ENCODE measurements at regions not wholly inside any gene's neighbourhood (a gene's known extent, or its start where the extent isn't known, plus 50 kb on each side); places are given as distances from the start of the nearest gene placed in this dataset.

DNA sequence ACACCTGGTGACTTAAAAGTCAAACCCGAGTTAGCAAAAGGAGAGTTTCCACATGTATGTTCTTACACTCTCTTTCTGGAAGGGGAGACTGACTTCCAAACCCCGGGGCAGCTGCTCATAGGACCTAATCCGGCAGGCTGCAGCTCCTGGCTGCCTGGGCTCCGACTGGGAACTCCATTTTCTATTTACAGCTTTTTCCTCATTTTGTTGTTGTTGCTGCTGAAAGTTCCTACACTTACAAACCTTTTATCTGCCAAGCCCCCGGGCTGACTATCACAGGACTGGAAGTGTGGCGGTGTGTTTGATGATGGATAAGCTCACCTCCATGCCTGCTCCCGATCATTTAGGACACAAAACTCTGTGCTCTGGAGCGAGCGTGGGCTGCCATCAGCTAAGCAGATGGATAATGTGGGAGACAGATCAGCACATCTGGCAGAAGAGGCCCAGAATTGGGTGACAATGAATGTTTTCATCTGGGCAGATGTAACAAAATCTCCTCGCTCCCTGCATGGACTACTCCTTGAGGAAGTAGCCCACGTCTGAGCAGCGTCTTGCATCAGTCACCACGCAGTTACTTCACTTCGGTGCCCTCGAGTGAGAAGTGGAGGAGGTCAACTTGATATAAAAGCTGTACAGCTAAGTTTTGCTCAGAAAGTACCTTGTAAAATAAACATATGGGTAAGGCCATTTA is 114.4 kb upstream of the COPS8 start:
- Histone ChIP-seq H4K20me1 (replicated peaks in 1 of 2; ENCODE audit: control insufficient read depth in 1 of 2, insufficient read depth in 2 of 2, low read length in 2 of 2) (no peaks in the 10 kb centered on the region), H3K4me1 (replicated peaks in 1 of 4; ENCODE audit: control insufficient read depth in 3 of 4, insufficient read depth in 4 of 4, low read length in 3 of 4) (peaks cover 0 to 15% (median 5%) of the 10 kb centered on the region in 4 experiments; a peak in 4 of 7 replicates), H4K5ac (ENCODE audit: insufficient read length, low read depth, low read length) (no peak overlapping the region), H2BK20ac (ENCODE audit: low read length) (no peak overlapping the region), H3K27ac (ENCODE audit: low read depth, low read length) (no peak overlapping the region), H2AK5ac (ENCODE audit: low read depth, low read length) (no peak overlapping the region), H3K56ac (replicated peaks; ENCODE audit: insufficient read length, low read depth, low read length) (no peak overlapping the region), H3K9ac (replicated peaks in 1 of 4; ENCODE audit: extremely low read depth in 1 of 4, low read depth in 3 of 4, low read length in 3 of 4) (no peak overlapping the region), H3K36me3 (ENCODE audit: control insufficient read depth in 2 of 4, insufficient read depth in 4 of 4, low read length in 3 of 4) (no peaks in the 10 kb centered on the region), H3K23ac (ENCODE audit: insufficient read length) (no peak overlapping the region), H2AFZ (ENCODE audit: low read length) (no peak overlapping the region), H3K79me1 (ENCODE audit: low read depth, low read length) (no peaks in the 10 kb centered on the region), H2BK15ac (ENCODE audit: low read length) (0 out of 2 replicates have a peak overlapping the region, but pooled peaks have one; percentile 88), H2BK5ac (ENCODE audit: low read depth, low read length) (no peak overlapping the region; the same call in 1 of the 2 replicates), H4K8ac (ENCODE audit: extremely low read depth, insufficient read depth, low read length) (no peak overlapping the region), H3K14ac (ENCODE audit: insufficient read length) (no peak overlapping the region), H3K4me2 (ENCODE audit: insufficient read depth in 1 of 2, low read depth in 2 of 2, low read length in 2 of 2) (no peak overlapping the region), H3K79me2 (ENCODE audit: control insufficient read depth in 1 of 2, insufficient read depth in 2 of 2, low read length in 2 of 2) (no peaks in the 10 kb centered on the region), H3K9me3 (ENCODE audit: insufficient read depth in 2 of 2, low read depth in 1 of 2, low read length in 1 of 2) (no peaks in the 10 kb centered on the region), H2BK12ac (ENCODE audit: low read depth, low read length) (no peak overlapping the region), H4K91ac (replicated peaks; ENCODE audit: insufficient read length, low read length) (no peak overlapping the region), H3K23me2 (ENCODE audit: low read depth, low read length) (no peaks in the 10 kb centered on the region), H3K4me3 (ENCODE audit: extremely low read depth in 1 of 4, insufficient read depth in 2 of 4, low read depth in 3 of 4, low read length in 4 of 4) (no peak overlapping the region), H3K27me3 (replicated peaks in 1 of 4; ENCODE audit: control insufficient read depth in 3 of 4, extremely low read depth in 1 of 4, insufficient read depth in 3 of 4, low read length in 3 of 4) (no peaks in the 10 kb centered on the region), H3K4ac (replicated peaks; ENCODE audit: insufficient read length, low read depth, low read length) (no peak overlapping the region), H2BK120ac (replicated peaks; ENCODE audit: low read depth, low read length) (no peak overlapping the region), H3K18ac (ENCODE audit: extremely low read depth, low read length) (no peak overlapping the region)
- DNase-seq (ENCODE audit: low read depth in 1 of 2, low spot score in 2 of 2) (no peak), FAIRE-seq (no peak)
- ChIA-PET CTCF (ENCODE audit: partially characterized antibody) (interaction anchor here (0.8 to 1.4 kb wide), 2 partner anchors 11 to 662 kb away, joined by 3 to 4 read pairs; no protein-coding TSS in a partner anchor), POLR2A (ENCODE audit: partially characterized antibody) (no interaction called here)
- WGBS, 2 experiments (ENCODE audit: extremely low coverage in 1 of 2, insufficient coverage in 1 of 2, insufficient read length in 1 of 2, insufficient replicate concordance in 2 of 2, low coverage in 1 of 2, low lambda C conversion rate in 2 of 2, missing lambda C conversion rate in 1 of 2), result 87% methylated on average over 15 of the region's 15 CpGs; no CpG with 5 or more reads in 1 of the 2 experiments
- TF ChIP-seq POU5F1 (IDR thresholded peaks at IDR 0.05; ENCODE audit: low read depth, low read length) (no peak), RXRA (IDR thresholded peaks at IDR 0.05; ENCODE audit: insufficient read depth, low read depth, low read length) (no peak), CBX5 (IDR thresholded peaks at IDR 0.05; ENCODE audit: low read depth, low read length) (no peak), EGR1 (IDR thresholded peaks at IDR 0.05; ENCODE audit: borderline replicate concordance, low read depth, low read length) (no peak), CBX8 (IDR thresholded peaks at IDR 0.05; ENCODE audit: borderline replicate concordance, low read depth, low read length) (no peak), CREB1 (IDR thresholded peaks at IDR 0.05) (no peak), EZH2 (IDR thresholded peaks at IDR 0.05; ENCODE audit: low read depth, low read length, severe bottlenecking) (no peak), JUND (IDR thresholded peaks at IDR 0.05; ENCODE audit: low read length) (no peak), YY1 (IDR thresholded peaks at IDR 0.05; ENCODE audit: low read depth, low read length) (no peak), POLR2A (IDR thresholded peaks at IDR 0.05; ENCODE audit: control extremely low read depth in 1 of 2, low read depth in 2 of 2, low read length in 2 of 2) (no peak), BCL11A (IDR thresholded peaks at IDR 0.05; ENCODE audit: low read depth in 2 of 2, low read length in 2 of 2) (no peak)
- TF ChIP-seq, protein P1, sequence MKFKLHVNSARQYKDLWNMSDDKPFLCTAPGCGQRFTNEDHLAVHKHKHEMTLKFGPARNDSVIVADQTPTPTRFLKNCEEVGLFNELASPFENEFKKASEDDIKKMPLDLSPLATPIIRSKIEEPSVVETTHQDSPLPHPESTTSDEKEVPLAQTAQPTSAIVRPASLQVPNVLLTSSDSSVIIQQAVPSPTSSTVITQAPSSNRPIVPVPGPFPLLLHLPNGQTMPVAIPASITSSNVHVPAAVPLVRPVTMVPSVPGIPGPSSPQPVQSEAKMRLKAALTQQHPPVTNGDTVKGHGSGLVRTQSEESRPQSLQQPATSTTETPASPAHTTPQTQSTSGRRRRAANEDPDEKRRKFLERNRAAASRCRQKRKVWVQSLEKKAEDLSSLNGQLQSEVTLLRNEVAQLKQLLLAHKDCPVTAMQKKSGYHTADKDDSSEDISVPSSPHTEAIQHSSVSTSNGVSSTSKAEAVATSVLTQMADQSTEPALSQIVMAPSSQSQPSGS (IDR thresholded peaks at IDR 0.05; ENCODE audit: low read length), result no peak
- TF ChIP-seq, protein P2, sequence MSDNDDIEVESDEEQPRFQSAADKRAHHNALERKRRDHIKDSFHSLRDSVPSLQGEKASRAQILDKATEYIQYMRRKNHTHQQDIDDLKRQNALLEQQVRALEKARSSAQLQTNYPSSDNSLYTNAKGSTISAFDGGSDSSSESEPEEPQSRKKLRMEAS (IDR thresholded peaks at IDR 0.05), result no peak

Data from H1 (cell line).